ENCODE measurements at regions not wholly inside any gene's neighbourhood (a gene's known extent, or its start where the extent isn't known, plus 50 kb on each side); places are given as distances from the start of the nearest gene placed in this dataset.
"Not testable (repeated sequence)": the region's sequence is repeated elsewhere in the genome, so short reads cannot be mapped to it uniquely, and the experiment has no call there.

- no peaks in the 10 kb centered on the region for H3K27me3 ChIP-seq (ENCODE audit: insufficient read depth, insufficient read length)
- TF ChIP-seq ZNF274 (IDR thresholded peaks at IDR 0.05; ENCODE audit: low read depth, low read length) (no peak), SUZ12 (IDR thresholded peaks at IDR 0.05; ENCODE audit: extremely low read depth, insufficient read depth, insufficient read length) (no peak)
- H3K9ac ChIP-seq (ENCODE audit: insufficient read length, low read depth): no peak overlapping the region
- no peaks in the 10 kb centered on the region for H3K9me3 ChIP-seq (ENCODE audit: insufficient read depth, low read length)
- no peaks in the 10 kb centered on the region for H3K36me3 ChIP-seq (ENCODE audit: insufficient read depth, insufficient read length, low read length)
- H3K4me3 ChIP-seq (ENCODE audit: insufficient read length, low read depth): no peak overlapping the region
- DNase-seq (ENCODE audit: low read depth, low spot score): no peak
- H3K4me1 ChIP-seq (ENCODE audit: insufficient read depth, insufficient read length): no peaks in the 10 kb centered on the region
Measured at GRCh38 chr4:31791666-31792065, 1071.5 kb downstream of the PCDH7 start.

GRCh38 chr4:31793907-31794306 lies 1073.7 kb downstream of the PCDH7 start:
- no peaks in the 10 kb centered on the region for H3K9me3 ChIP-seq (ENCODE audit: insufficient read depth, low read length)
- no peaks in the 10 kb centered on the region for H3K27me3 ChIP-seq (ENCODE audit: insufficient read depth, insufficient read length)
- no peaks in the 10 kb centered on the region for H3K36me3 ChIP-seq (ENCODE audit: insufficient read depth, insufficient read length, low read length)
- TF ChIP-seq ZNF274 (IDR thresholded peaks at IDR 0.05; ENCODE audit: low read depth, low read length) (no peak), YY1 (IDR thresholded peaks at IDR 0.05; ENCODE audit: insufficient read depth, insufficient read length) (no peak), SUZ12 (IDR thresholded peaks at IDR 0.05; ENCODE audit: extremely low read depth, insufficient read depth, insufficient read length) (no peak)
- no peaks in the 10 kb centered on the region for H3K4me1 ChIP-seq (ENCODE audit: insufficient read depth, insufficient read length)
- H3K4me3 ChIP-seq (ENCODE audit: insufficient read length, low read depth): no peak overlapping the region
- H3K9ac ChIP-seq (ENCODE audit: insufficient read length, low read depth): no peak overlapping the region
- no peak for DNase-seq (ENCODE audit: low read depth, low spot score)

- H3K4me1 ChIP-seq (ENCODE audit: insufficient read depth, insufficient read length); DNase-seq (ENCODE audit: low read depth, low spot score); H3K4me3 ChIP-seq (ENCODE audit: insufficient read length, low read depth); H3K27me3 ChIP-seq (ENCODE audit: insufficient read depth, insufficient read length); H3K9ac ChIP-seq (ENCODE audit: insufficient read length, low read depth); H3K36me3 ChIP-seq (ENCODE audit: insufficient read depth, insufficient read length, low read length); H3K9me3 ChIP-seq (ENCODE audit: insufficient read depth, low read length): not testable (repeated sequence)
Measured at GRCh38 chr4:31797052-31797451, 1076.9 kb downstream of the PCDH7 start.

- no peak for DNase-seq (ENCODE audit: low read depth, low spot score)
- no peak overlapping the region for H3K9ac ChIP-seq (ENCODE audit: insufficient read length, low read depth)
- no peaks in the 10 kb centered on the region for H3K27me3 ChIP-seq (ENCODE audit: insufficient read depth, insufficient read length)
- H3K4me1 ChIP-seq (ENCODE audit: insufficient read depth, insufficient read length): no peaks in the 10 kb centered on the region
- H3K4me3 ChIP-seq (ENCODE audit: insufficient read length, low read depth): no peak overlapping the region
- no peaks in the 10 kb centered on the region for H3K9me3 ChIP-seq (ENCODE audit: insufficient read depth, low read length)
- H3K36me3 ChIP-seq (ENCODE audit: insufficient read depth, insufficient read length, low read length): no peaks in the 10 kb centered on the region
- TF ChIP-seq SUZ12 (IDR thresholded peaks at IDR 0.05; ENCODE audit: extremely low read depth, insufficient read depth, insufficient read length): no peak
- no peak for TF ChIP-seq ZNF274 (IDR thresholded peaks at IDR 0.05; ENCODE audit: low read depth, low read length)
- no peak for TF ChIP-seq YY1 (IDR thresholded peaks at IDR 0.05; ENCODE audit: insufficient read depth, insufficient read length)
Measured at GRCh38 chr4:31803526-31804195, 1083.5 kb downstream of the PCDH7 start.

GRCh38 chr4:31807036-31807435 lies 1086.9 kb downstream of the PCDH7 start:
- Histone ChIP-seq H3K36me3 (ENCODE audit: insufficient read depth, insufficient read length, low read length) (no peaks in the 10 kb centered on the region), H3K4me3 (ENCODE audit: insufficient read length, low read depth) (no peak overlapping the region), H3K4me1 (ENCODE audit: insufficient read depth, insufficient read length) (no peaks in the 10 kb centered on the region), H3K9me3 (ENCODE audit: insufficient read depth, low read length) (no peaks in the 10 kb centered on the region), H3K9ac (ENCODE audit: insufficient read length, low read depth) (no peak overlapping the region), H3K27me3 (ENCODE audit: insufficient read depth, insufficient read length) (no peaks in the 10 kb centered on the region)
- TF ChIP-seq ZNF274 (IDR thresholded peaks at IDR 0.05; ENCODE audit: low read depth, low read length) (no peak), SUZ12 (IDR thresholded peaks at IDR 0.05; ENCODE audit: extremely low read depth, insufficient read depth, insufficient read length) (no peak), YY1 (IDR thresholded peaks at IDR 0.05; ENCODE audit: insufficient read depth, insufficient read length) (no peak)
- DNase-seq (ENCODE audit: low read depth, low spot score): no peak

GRCh38 chr4:31844350-31844749 lies 1124.2 kb downstream of the PCDH7 start:
- H3K36me3 ChIP-seq (ENCODE audit: insufficient read depth, insufficient read length, low read length): no peaks in the 10 kb centered on the region
- no peak overlapping the region for H3K9ac ChIP-seq (ENCODE audit: insufficient read length, low read depth)
- H3K27me3 ChIP-seq (ENCODE audit: insufficient read depth, insufficient read length): no peaks in the 10 kb centered on the region
- no peaks in the 10 kb centered on the region for H3K9me3 ChIP-seq (ENCODE audit: insufficient read depth, low read length)
- TF ChIP-seq ZNF274 (IDR thresholded peaks at IDR 0.05; ENCODE audit: low read depth, low read length) (no peak), SUZ12 (IDR thresholded peaks at IDR 0.05; ENCODE audit: extremely low read depth, insufficient read depth, insufficient read length) (no peak), YY1 (IDR thresholded peaks at IDR 0.05; ENCODE audit: insufficient read depth, insufficient read length) (no peak)
- no peak for DNase-seq (ENCODE audit: low read depth, low spot score)
- H3K4me3 ChIP-seq (ENCODE audit: insufficient read length, low read depth): no peak overlapping the region
- H3K4me1 ChIP-seq (ENCODE audit: insufficient read depth, insufficient read length): no peaks in the 10 kb centered on the region

GRCh38 chr4:31851946-31852345 lies 1131.8 kb downstream of the PCDH7 start:
- no peaks in the 10 kb centered on the region for H3K4me1 ChIP-seq (ENCODE audit: insufficient read depth, insufficient read length)
- TF ChIP-seq ZNF274 (IDR thresholded peaks at IDR 0.05; ENCODE audit: low read depth, low read length): no peak
- TF ChIP-seq YY1 (IDR thresholded peaks at IDR 0.05; ENCODE audit: insufficient read depth, insufficient read length): no peak
- TF ChIP-seq SUZ12 (IDR thresholded peaks at IDR 0.05; ENCODE audit: extremely low read depth, insufficient read depth, insufficient read length): no peak
- H3K9ac ChIP-seq (ENCODE audit: insufficient read length, low read depth): no peak overlapping the region
- DNase-seq (ENCODE audit: low read depth, low spot score): no peak
- no peaks in the 10 kb centered on the region for H3K27me3 ChIP-seq (ENCODE audit: insufficient read depth, insufficient read length)
- no peak overlapping the region for H3K4me3 ChIP-seq (ENCODE audit: insufficient read length, low read depth)
- H3K9me3 ChIP-seq (ENCODE audit: insufficient read depth, low read length): peaks cover 22% of the 10 kb centered on the region
- H3K36me3 ChIP-seq (ENCODE audit: insufficient read depth, insufficient read length, low read length): no peaks in the 10 kb centered on the region

- H3K9me3 ChIP-seq (ENCODE audit: insufficient read depth, low read length): no peaks in the 10 kb centered on the region
- H3K9ac ChIP-seq (ENCODE audit: insufficient read length, low read depth): no peak overlapping the region
- no peak for DNase-seq (ENCODE audit: low read depth, low spot score)
- H3K4me1 ChIP-seq (ENCODE audit: insufficient read depth, insufficient read length): no peaks in the 10 kb centered on the region
- no peak for TF ChIP-seq ZNF274 (IDR thresholded peaks at IDR 0.05; ENCODE audit: low read depth, low read length)
- TF ChIP-seq SUZ12 (IDR thresholded peaks at IDR 0.05; ENCODE audit: extremely low read depth, insufficient read depth, insufficient read length): no peak
- no peak for TF ChIP-seq YY1 (IDR thresholded peaks at IDR 0.05; ENCODE audit: insufficient read depth, insufficient read length)
- H3K4me3 ChIP-seq (ENCODE audit: insufficient read length, low read depth): no peak overlapping the region
- no peaks in the 10 kb centered on the region for H3K27me3 ChIP-seq (ENCODE audit: insufficient read depth, insufficient read length)
- no peaks in the 10 kb centered on the region for H3K36me3 ChIP-seq (ENCODE audit: insufficient read depth, insufficient read length, low read length)
Measured at GRCh38 chr4:31877429-31877828, 1157.3 kb downstream of the PCDH7 start.

GRCh38 chr4:31880837-31881236 lies 1160.7 kb downstream of the PCDH7 start:
- not testable (repeated sequence) for H3K9me3 ChIP-seq (ENCODE audit: insufficient read depth, low read length); H3K27me3 ChIP-seq (ENCODE audit: insufficient read depth, insufficient read length); H3K4me1 ChIP-seq (ENCODE audit: insufficient read depth, insufficient read length); H3K9ac ChIP-seq (ENCODE audit: insufficient read length, low read depth); H3K4me3 ChIP-seq (ENCODE audit: insufficient read length, low read depth); DNase-seq (ENCODE audit: low read depth, low spot score); H3K36me3 ChIP-seq (ENCODE audit: insufficient read depth, insufficient read length, low read length)

Measured in NT2/D1 (cell line).